ENCODE measurements at regions not wholly inside any gene's neighbourhood (a gene's known extent, or its start where the extent isn't known, plus 50 kb on each side); places are given as distances from the start of the nearest gene placed in this dataset.

- DNase-seq (ENCODE audit: low read depth in 4 of 4, low spot score in 2 of 4): no peak
These were observed 93.8 kb upstream of the CLMN start for GRCh38 chr14:95413289-95414215.

DNA sequence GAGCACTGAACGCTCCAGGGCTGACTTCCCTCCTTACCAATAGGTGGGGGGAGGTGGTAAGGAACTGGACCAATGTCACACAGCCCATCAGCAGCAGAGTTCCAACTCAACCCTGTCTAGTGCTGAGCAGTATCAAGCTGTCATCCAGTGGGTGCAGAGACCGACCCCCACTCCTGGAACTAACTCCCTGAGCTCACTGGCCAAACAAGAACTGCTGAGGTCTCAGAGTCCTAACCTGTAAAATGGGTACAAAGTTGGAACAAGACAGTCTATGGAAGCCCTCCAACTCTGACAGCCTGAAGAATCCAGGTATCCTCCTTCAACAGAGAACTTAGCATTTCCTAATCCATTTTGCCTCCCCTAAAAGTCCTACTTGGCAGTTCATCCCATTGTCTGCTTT lies 91.1 kb upstream of the CLMN start:
- no peak for DNase-seq (ENCODE audit: low read depth in 4 of 4, low spot score in 2 of 4)

DNA sequence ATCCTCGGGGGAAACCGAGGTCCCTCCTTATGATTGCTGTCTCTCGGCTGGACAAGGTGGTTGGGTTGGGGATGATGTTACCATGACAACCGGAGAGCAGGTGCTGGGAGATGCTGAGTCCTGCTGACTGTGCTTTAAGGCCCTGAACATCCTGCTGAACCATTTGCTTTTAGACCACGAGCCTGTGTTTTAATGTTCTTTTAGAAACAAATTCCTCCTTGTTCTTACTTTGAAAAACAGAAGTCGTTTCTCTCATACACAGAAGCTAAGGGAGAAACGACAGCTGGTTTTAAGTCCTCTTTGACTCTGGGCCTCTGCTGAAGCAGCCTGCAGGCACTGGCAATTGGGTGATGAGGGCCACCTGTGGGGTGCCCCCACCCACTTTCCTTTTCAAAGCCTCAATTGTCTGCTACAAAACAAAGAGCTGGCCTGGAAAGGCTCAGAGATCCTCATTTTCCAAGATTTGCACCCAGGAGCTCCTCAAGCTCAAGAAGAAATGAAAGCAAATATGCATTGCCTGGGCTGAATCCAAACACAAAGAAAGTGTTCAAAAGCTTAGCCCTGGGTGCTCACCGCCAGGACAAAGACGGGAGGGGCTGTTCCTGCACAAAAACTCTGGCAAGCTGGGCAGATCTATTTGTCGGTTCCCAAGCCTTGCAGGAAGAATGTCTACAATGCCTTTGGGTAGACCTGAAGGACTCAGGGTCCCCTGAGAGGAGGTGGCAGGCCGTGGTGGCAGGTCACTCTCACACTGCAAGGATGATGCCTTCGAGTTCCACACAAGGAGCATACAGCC lies 90.0 kb upstream of the CLMN start:
- DNase-seq (ENCODE audit: low read depth in 4 of 4, low spot score in 2 of 4): no peak

DNA sequence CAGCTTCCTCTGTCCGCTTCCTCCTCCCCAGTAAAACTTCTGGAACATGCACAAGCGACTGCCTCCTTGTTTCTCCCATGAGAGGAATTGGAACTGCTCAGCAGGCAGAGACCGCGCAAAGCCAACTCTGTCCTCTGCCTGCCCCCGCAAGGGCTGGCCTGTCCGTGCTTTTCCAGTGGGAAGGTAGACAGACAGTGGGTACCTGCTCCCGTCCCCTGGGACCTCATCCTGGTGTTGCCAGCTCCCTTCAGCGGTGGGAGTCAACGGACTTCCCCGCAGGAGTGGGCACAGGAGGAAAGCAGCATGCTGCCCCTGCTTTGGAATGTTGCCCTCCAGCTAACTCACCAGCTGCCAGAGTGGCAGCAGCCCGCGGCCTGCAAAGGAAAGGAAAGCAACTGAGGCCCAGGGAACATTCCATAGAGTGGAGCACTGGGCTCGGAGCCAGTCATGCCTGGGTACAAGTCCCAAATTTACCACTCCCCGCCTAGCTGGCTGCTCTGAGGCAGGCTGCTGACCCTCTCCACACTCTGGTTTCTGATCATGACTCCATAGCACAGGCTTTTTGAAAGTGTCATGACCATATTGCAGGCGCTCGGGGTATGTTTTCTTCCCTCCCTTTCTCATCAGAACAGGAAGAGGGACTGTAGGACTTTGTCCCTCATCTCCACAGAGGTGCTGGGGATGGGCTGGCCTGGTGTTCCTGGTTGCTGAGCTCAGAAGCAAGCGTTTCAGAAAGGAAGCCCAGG lies 89.2 kb upstream of the CLMN start:
- no peak for DNase-seq (ENCODE audit: low read depth in 4 of 4, low spot score in 2 of 4)

GRCh38 chr14:95407354-95407753 lies 87.6 kb upstream of the CLMN start:
- DNase-seq (ENCODE audit: low read depth in 4 of 4, low spot score in 2 of 4): no peak

GRCh38 chr14:95406756-95407277 lies 87.1 kb upstream of the CLMN start:
- no peak for DNase-seq (ENCODE audit: low read depth in 4 of 4, low spot score in 2 of 4)

DNA sequence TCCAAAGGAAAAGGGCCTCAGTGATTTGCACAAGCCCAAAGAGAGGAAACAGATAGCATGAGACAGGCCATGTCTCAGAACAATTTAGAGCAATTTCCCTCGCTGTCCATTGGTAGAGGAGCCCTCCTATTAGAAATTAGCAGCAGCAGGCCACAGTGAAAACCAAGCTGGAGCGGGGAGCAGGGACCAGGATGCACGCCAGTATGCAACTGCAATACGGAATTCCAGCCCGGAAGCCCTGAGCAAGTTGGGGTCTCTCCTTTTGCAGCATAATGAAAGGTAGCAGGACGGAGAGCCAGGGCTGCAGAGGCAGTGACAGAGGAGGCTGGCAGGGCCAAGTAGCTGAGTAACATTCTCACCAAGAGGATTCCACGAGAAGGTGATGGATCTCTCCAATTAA lies 84.9 kb upstream of the CLMN start:
- DNase-seq (ENCODE audit: low read depth in 4 of 4, low spot score in 2 of 4): no peak

DNA sequence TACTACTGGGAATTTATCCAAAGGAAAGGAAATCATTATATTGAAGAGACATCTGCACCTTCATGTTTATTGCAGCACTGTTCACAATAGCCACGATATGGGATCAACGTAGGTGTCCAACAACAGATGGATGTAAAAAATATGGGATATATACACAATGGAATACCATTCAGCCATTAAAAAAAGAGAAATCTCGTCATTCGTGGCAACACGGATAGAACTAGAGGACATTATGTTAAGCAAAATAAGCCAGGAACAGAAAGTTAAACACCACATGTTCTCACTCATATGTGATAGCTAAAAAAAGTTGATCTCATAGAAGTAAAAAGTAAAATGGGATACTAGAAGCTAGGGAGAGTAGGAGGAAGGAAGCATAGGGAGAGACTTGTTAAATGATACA lies 82.9 kb upstream of the CLMN start:
- DNase-seq (ENCODE audit: low read depth in 4 of 4, low spot score in 2 of 4): no peak

- no peak for DNase-seq (ENCODE audit: low read depth in 4 of 4, low spot score in 2 of 4)
These were observed 82.5 kb upstream of the CLMN start for GRCh38 chr14:95402176-95402575.

DNA sequence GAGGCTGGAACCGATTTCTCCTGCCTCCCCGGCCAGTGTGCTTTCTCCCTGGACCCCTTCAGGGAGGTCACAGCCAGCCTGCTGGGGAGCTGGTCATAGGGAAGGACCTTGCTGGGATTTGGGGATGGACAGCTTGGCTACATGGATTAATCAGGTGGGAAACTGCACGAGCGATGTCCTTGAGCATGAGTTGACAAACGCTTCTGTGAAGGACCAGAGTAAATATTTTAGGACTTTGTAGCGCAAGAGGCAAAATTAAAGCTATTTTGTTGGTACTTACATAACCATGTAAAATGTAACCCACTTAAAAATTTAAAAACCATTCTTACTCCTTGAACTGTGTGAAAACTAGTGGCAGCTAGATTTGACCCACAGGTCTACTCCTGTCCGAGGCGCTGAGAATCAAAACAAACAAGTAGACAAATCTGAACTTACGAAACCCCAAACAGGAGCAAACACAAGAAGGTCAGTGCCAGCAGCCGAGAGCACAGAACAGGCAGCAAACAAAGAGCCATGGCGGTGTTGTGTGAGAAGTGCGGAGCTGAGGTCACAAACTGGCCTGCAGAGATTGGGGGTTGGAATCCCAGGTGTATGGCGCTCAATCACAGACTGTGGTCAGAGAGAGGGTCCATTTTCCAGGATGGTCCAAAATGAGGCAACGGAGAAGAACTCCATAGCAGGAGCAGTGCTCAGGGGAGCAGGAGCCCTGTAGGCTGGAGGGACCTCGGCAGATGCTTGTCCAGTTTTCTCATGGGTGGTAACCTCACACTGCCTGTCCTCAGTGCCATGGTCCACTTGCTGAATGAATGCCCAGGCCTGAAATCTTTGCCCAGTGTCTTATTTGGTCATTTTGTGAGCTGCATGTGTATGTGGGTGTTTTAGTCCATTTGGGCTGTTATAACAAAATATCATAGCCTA lies 79.2 kb upstream of the CLMN start:
- no peak for DNase-seq (ENCODE audit: low read depth in 4 of 4, low spot score in 2 of 4)

DNA sequence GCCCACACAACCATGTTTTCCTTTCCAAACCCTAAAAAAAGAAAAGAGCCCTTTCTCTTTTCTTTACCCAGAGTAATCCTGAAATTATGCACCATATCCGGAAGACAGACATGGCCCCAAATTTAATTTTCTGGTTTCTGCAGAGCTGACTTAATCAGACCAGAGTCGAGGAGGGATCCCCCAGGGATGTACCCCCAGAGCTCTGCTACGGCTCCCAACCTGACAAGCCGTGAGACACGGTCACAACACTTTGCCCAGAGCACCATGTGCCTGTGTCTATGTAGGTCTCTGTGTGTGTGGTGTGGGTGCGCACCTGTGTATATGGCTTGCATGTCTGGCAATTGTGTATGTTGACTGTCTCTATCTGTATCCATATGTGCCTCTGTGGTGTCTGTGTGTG lies 77.6 kb upstream of the CLMN start:
- no peak for DNase-seq (ENCODE audit: low read depth in 4 of 4, low spot score in 2 of 4)

- no peak for DNase-seq (ENCODE audit: low read depth in 4 of 4, low spot score in 2 of 4)
These were observed 76.5 kb upstream of the CLMN start for GRCh38 chr14:95396221-95396620.

- no peak for DNase-seq (ENCODE audit: low read depth in 4 of 4, low spot score in 2 of 4)
These were observed 75.5 kb upstream of the CLMN start for GRCh38 chr14:95395098-95395737.

GRCh38 chr14:95394297-95395097 lies 74.8 kb upstream of the CLMN start:
- DNase-seq (ENCODE audit: low read depth in 4 of 4, low spot score in 2 of 4): no peak

DNA sequence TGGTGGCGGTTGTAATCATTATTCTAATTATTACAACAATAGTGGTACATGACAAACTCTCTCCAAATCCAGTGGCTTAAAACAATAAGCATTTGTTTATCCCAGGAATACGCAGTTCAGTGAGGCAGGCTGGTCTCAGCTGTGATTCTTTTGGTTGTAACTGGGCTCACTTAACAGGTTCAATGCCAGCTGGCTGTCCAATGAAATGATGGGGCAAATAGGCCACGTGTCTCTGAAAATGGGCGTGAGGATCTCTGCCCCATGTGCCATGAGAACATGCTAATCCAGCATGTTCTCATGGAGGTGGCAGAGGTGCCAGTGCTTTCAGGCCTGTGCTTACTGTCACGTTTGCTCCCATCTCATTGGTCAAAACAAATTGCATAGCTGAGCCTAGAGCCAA lies 73.1 kb upstream of the CLMN start:
- no peak for DNase-seq (ENCODE audit: low read depth in 4 of 4, low spot score in 2 of 4)

DNA sequence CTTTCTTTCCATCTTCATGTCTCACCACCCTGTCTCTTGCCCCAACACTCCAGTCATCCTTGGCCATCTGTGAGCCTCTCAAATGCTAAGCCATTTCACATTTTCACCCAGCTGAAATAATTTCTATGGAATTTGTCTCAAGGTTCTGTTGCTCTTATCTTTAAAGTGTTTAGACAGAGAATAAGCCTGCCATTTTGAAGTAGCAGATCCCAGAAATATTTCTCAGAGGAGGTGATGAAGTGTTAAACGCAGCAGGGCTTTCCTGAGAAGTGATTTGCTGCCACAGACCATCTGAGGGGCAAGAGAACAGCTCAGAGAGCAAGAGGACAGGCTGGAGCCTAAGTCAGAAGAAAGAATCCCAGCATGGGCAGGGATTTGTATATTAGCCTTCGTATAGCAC lies 71.6 kb upstream of the CLMN start:
- DNase-seq (ENCODE audit: low read depth in 4 of 4, low spot score in 2 of 4): no peak

- no peak for DNase-seq (ENCODE audit: low read depth in 4 of 4, low spot score in 2 of 4)
These were observed 69.8 kb upstream of the CLMN start for GRCh38 chr14:95389471-95390011.

DNA sequence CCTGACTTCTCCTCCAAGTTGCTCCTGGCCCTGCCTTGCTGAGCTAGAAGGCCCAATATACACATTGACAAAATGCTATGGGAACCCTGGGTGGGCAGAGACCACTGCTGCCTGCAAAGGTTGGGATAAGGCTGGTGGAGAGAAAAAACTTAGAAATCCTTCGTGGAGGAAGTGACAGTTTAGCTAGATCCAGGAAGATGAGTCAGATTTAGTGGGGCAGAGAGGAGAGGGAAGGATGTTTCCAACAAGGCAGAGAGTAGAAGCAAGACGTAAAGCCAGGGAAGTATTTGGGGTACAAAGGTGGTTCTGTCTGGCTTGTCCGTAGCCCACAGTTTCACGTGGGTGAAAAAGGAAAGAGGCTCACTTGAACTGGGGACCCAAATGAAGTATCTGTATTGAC lies 69.0 kb upstream of the CLMN start:
- no peak for DNase-seq (ENCODE audit: low read depth in 4 of 4, low spot score in 2 of 4)
